ENCODE measurements at regions not wholly inside any gene's neighbourhood (a gene's known extent, or its start where the extent isn't known, plus 50 kb on each side); places are given as distances from the start of the nearest gene placed in this dataset.
"Not testable (repeated sequence)": the region's sequence is repeated elsewhere in the genome, so short reads cannot be mapped to it uniquely, and the experiment has no call there.

DNA sequence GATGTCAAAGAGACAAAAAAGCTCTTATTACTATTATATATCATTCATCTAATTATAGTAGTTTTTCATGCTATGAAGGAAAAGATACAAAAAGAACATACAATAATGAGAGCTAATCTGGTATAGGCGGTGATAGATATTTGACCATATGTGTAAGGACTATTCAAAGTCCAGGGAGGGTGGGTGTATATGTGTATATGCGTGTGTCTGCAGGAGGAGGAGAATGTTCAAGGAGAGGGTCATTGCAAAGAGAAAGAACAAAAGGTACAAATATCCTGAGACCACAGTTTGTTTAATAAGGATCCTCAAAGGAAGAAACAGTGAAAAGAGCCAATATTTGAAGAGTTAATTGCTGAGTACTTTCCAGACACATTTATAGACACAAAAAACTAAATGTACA, 1288.6 kb upstream of the CITED2 start:
- no peaks in the 10 kb centered on the region for H3K36me3 ChIP-seq
- no peak for DNase-seq
- H3K4me3 ChIP-seq = no peak overlapping the region
- no peaks in the 10 kb centered on the region for H3K9me3 ChIP-seq (replicated peaks)
- intact Hi-C loops (cut with micrococcal nuclease) = no loop called here
- TF ChIP-seq, protein P1, sequence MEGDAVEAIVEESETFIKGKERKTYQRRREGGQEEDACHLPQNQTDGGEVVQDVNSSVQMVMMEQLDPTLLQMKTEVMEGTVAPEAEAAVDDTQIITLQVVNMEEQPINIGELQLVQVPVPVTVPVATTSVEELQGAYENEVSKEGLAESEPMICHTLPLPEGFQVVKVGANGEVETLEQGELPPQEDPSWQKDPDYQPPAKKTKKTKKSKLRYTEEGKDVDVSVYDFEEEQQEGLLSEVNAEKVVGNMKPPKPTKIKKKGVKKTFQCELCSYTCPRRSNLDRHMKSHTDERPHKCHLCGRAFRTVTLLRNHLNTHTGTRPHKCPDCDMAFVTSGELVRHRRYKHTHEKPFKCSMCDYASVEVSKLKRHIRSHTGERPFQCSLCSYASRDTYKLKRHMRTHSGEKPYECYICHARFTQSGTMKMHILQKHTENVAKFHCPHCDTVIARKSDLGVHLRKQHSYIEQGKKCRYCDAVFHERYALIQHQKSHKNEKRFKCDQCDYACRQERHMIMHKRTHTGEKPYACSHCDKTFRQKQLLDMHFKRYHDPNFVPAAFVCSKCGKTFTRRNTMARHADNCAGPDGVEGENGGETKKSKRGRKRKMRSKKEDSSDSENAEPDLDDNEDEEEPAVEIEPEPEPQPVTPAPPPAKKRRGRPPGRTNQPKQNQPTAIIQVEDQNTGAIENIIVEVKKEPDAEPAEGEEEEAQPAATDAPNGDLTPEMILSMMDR (IDR thresholded peaks at IDR 0.05; ENCODE audit: borderline replicate concordance) = no peak
- no peak overlapping the region for H3K27ac ChIP-seq (replicated peaks)
- H3K27me3 ChIP-seq (ENCODE audit: low read depth) = no peaks in the 10 kb centered on the region
- H3K4me1 ChIP-seq = no peaks in the 10 kb centered on the region

DNA sequence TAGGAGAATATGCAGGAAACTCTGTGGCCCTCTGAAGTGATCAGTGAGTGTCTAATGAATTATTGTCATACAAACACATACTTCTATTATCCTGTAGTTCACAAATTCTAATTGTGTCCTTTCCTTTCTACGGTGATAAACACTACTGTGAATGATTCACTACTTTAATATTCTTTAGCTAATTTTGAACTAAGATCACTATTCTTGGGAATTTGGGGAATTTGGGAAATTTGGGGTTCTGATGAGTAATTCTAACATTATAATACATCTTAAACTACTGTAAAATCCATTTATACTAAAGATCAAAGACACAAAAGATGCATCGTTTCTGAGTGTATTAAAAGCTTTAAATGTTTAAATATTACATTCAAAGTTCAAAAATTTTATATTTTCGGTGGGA, 1287.2 kb upstream of the CITED2 start:
- H3K4me1 ChIP-seq = no peaks in the 10 kb centered on the region
- H3K36me3 ChIP-seq = no peaks in the 10 kb centered on the region
- TF ChIP-seq, protein P1 (IDR thresholded peaks at IDR 0.05; ENCODE audit: borderline replicate concordance) = no peak
- intact Hi-C loops (cut with micrococcal nuclease) = no loop called here
- H3K27ac ChIP-seq (replicated peaks) = no peak overlapping the region
- H3K9me3 ChIP-seq (replicated peaks) = no peaks in the 10 kb centered on the region
- no peak for DNase-seq
- H3K27me3 ChIP-seq (ENCODE audit: low read depth) = no peaks in the 10 kb centered on the region
- no peak overlapping the region for H3K4me3 ChIP-seq

DNA sequence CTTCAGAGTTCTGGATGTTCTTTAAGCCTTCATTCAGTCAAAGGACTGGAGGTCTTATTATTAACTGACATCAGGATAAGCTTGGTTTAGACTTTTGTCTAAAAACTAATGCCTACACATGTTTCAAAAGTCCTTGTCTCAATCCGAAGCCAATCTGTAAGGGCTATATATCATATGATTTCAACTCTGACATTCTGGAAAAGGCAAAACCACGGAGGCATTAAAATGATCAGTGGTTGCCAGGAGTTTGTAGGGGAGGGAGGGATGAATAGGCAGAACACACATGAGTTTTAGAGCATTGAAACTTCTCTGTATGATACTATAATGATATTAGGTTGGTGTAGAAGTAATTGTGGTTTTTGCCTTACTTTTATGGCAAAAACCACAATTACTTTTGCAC, 1285.8 kb upstream of the CITED2 start:
- no peaks in the 10 kb centered on the region for H3K4me1 ChIP-seq
- H3K4me3 ChIP-seq = no peak overlapping the region
- no peaks in the 10 kb centered on the region for H3K36me3 ChIP-seq
- intact Hi-C loops (cut with micrococcal nuclease) = no loop called here
- no peaks in the 10 kb centered on the region for H3K27me3 ChIP-seq (ENCODE audit: low read depth)
- TF ChIP-seq, protein P1 (IDR thresholded peaks at IDR 0.05; ENCODE audit: borderline replicate concordance) = no peak
- H3K9me3 ChIP-seq (replicated peaks) = no peaks in the 10 kb centered on the region
- H3K27ac ChIP-seq (replicated peaks) = no peak overlapping the region
- DNase-seq = no peak

DNA sequence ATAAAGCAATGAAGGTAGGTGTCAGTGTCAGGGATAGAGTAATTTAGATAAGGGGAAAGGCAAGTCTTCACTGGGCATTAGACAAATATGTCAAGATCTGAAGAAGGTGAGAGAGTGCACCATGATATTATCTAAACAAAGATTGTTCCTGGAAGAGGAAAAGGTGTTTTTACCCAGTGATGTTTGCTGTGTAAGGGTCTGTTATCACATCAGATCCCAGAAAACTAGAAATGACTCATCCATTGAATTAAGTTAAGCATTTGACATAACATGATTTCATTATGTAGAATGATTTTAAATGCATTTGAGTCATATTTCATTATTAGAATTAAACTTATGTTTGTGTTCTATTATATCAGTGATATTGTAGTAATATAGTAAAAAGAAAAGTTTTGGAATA, 1279.5 kb upstream of the CITED2 start:
- H3K27me3 ChIP-seq (ENCODE audit: low read depth) = no peaks in the 10 kb centered on the region
- H3K4me1 ChIP-seq = no peaks in the 10 kb centered on the region
- no peaks in the 10 kb centered on the region for H3K9me3 ChIP-seq (replicated peaks)
- TF ChIP-seq, protein P1 (IDR thresholded peaks at IDR 0.05; ENCODE audit: borderline replicate concordance) = no peak
- H3K4me3 ChIP-seq = no peak overlapping the region
- H3K27ac ChIP-seq (replicated peaks) = no peak overlapping the region
- H3K36me3 ChIP-seq = no peaks in the 10 kb centered on the region
- intact Hi-C loops (cut with micrococcal nuclease) = no loop called here
- no peak for DNase-seq

DNA sequence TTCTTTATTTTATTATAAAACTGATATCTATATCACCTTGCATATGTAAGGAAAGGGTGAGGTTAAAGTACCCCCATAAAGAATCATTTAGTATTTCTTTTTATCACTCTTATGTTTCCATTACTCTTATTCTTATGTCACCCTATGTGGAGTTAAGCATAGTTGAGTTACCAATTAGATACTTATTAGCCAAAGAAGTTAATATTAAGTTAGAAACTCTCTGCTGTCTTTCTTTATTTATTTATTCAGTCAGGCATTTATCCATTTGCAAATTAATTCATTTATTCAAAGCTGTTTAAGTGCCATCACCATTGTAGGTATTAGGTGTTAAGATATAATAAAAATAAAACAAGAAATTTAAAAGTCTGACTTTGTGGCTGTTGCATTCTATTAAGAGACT, 1279.1 kb upstream of the CITED2 start:
- H3K4me1 ChIP-seq = no peaks in the 10 kb centered on the region
- TF ChIP-seq, protein P1 (IDR thresholded peaks at IDR 0.05; ENCODE audit: borderline replicate concordance) = no peak
- intact Hi-C loops (cut with micrococcal nuclease) = no loop called here
- H3K27me3 ChIP-seq (ENCODE audit: low read depth) = no peaks in the 10 kb centered on the region
- no peak for DNase-seq
- peaks cover under 1% of the 10 kb centered on the region for H3K9me3 ChIP-seq (replicated peaks)
- no peak overlapping the region for H3K27ac ChIP-seq (replicated peaks)
- H3K36me3 ChIP-seq = no peaks in the 10 kb centered on the region
- no peak overlapping the region for H3K4me3 ChIP-seq

DNA sequence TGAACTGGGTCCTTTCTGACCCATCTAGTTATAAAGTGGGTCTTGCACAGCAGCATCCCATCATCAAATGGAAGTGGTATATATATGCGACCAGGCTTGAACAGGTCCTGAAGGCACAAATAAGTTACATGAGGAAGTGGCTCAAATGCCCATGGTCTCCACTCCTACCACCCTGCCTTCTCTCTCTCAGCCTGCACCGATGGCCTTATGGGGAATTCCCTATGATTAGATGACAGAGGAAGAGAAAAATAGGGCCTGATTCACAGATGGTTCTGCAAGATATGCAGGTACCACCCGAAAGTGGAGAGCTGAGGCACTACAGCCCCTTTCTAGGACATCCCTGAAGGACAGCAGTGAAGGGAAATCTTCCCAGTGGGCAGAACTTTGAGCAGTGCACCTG, 1275.1 kb upstream of the CITED2 start:
- intact Hi-C loops (cut with micrococcal nuclease) = not testable (repeated sequence)

DNA sequence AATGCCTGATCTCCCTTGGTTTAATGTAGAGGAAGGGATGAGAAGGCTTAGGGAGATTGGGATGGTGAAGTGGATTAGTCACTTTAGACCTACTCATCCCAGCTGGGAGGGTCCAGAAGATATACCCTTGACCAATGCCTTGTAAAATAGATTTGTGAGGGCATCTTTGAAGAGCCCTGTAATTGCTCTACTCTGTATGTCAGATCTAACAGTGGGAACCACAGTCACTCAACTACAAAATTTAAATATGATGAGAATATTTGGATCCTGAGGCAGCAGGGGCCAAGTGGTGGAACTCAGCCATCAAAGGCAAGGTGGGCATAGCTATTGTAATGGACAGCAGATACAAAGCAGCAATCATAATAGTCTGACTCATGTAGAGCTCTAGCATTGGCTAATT, 1272.9 kb upstream of the CITED2 start:
- H3K27me3 ChIP-seq (ENCODE audit: low read depth); H3K27ac ChIP-seq (replicated peaks); intact Hi-C loops (cut with micrococcal nuclease); DNase-seq; H3K36me3 ChIP-seq; H3K4me3 ChIP-seq; H3K4me1 ChIP-seq: not testable (repeated sequence)
- peaks cover 29% of the 10 kb centered on the region for H3K9me3 ChIP-seq (replicated peaks)

More for the DNA sequence above, 1275.1 kb upstream of the CITED2 start:
- peaks cover 25% of the 10 kb centered on the region for H3K9me3 ChIP-seq (replicated peaks)
- H3K4me3 ChIP-seq; H3K27ac ChIP-seq (replicated peaks); H3K27me3 ChIP-seq (ENCODE audit: low read depth); H3K4me1 ChIP-seq; DNase-seq; H3K36me3 ChIP-seq: not testable (repeated sequence)
